ENCODE measurements at regions not wholly inside any gene's neighbourhood (a gene's known extent, or its start where the extent isn't known, plus 50 kb on each side); places are given as distances from the start of the nearest gene placed in this dataset.

- Histone ChIP-seq H2AK5ac (ENCODE audit: low read depth, low read length) (no peak overlapping the region), H2BK15ac (ENCODE audit: low read length) (no peak overlapping the region), H4K20me1 (replicated peaks in 1 of 2; ENCODE audit: control insufficient read depth in 1 of 2, insufficient read depth in 2 of 2, low read length in 2 of 2) (no peaks in the 10 kb centered on the region), H4K91ac (replicated peaks; ENCODE audit: insufficient read length, low read length) (no peak overlapping the region), H2BK20ac (ENCODE audit: low read length) (no peak overlapping the region), H3K18ac (ENCODE audit: extremely low read depth, low read length) (no peak overlapping the region), H2AFZ (ENCODE audit: low read length) (no peak overlapping the region), H3K36me3 (ENCODE audit: control insufficient read depth in 2 of 4, insufficient read depth in 4 of 4, low read length in 3 of 4) (no peaks in the 10 kb centered on the region), H3K4ac (replicated peaks; ENCODE audit: insufficient read length, low read depth, low read length) (no peak overlapping the region), H3K4me2 (ENCODE audit: insufficient read depth in 1 of 2, low read depth in 2 of 2, low read length in 2 of 2) (no peak overlapping the region), H4K5ac (ENCODE audit: insufficient read length, low read depth, low read length) (no peak overlapping the region), H3K23ac (ENCODE audit: insufficient read length) (peak overlapping the region; percentile 15), H3K79me1 (ENCODE audit: low read depth, low read length) (no peaks in the 10 kb centered on the region), H3K56ac (replicated peaks; ENCODE audit: insufficient read length, low read depth, low read length) (no peak overlapping the region), H2BK5ac (ENCODE audit: low read depth, low read length) (no peak overlapping the region), H3K9me3 (ENCODE audit: insufficient read depth in 2 of 2, low read depth in 1 of 2, low read length in 1 of 2) (no peaks in the 10 kb centered on the region), H3K9ac (replicated peaks in 1 of 4; ENCODE audit: extremely low read depth in 1 of 4, low read depth in 3 of 4, low read length in 3 of 4) (no peak overlapping the region), H3K23me2 (ENCODE audit: low read depth, low read length) (no peaks in the 10 kb centered on the region), H4K8ac (ENCODE audit: extremely low read depth, insufficient read depth, low read length) (no peak overlapping the region), H2BK120ac (replicated peaks; ENCODE audit: low read depth, low read length) (no peak overlapping the region), H3K79me2 (ENCODE audit: control insufficient read depth in 1 of 2, insufficient read depth in 2 of 2, low read length in 2 of 2) (no peaks in the 10 kb centered on the region), H3K4me3 (ENCODE audit: extremely low read depth in 1 of 4, insufficient read depth in 2 of 4, low read depth in 3 of 4, low read length in 4 of 4) (no peak overlapping the region), H3K4me1 (replicated peaks in 1 of 4; ENCODE audit: control insufficient read depth in 3 of 4, insufficient read depth in 4 of 4, low read length in 3 of 4) (no peaks in the 10 kb centered on the region; a peak in 1 of 7 replicates), H3K27ac (ENCODE audit: low read depth, low read length) (no peak overlapping the region), H3K14ac (ENCODE audit: insufficient read length) (no peak overlapping the region), H3K27me3 (replicated peaks in 1 of 4; ENCODE audit: control insufficient read depth in 3 of 4, extremely low read depth in 1 of 4, insufficient read depth in 3 of 4, low read length in 3 of 4) (no peaks in the 10 kb centered on the region), H2BK12ac (ENCODE audit: low read depth, low read length) (0 out of 2 replicates have a peak overlapping the region, but pooled peaks have one; percentile 9)
- ChIA-PET CTCF (ENCODE audit: partially characterized antibody) (interaction anchor here (1.1 kb wide), 1 partner anchor 625 kb away, joined by 3 read pairs; no protein-coding TSS in a partner anchor), POLR2A (ENCODE audit: partially characterized antibody) (no interaction called here)
- no peak for DNase-seq (ENCODE audit: low read depth in 1 of 2, low spot score in 2 of 2)
- 93% methylated on average over 6 of the region's 6 CpGs; no CpG with 5 or more reads in 1 of the 2 experiments for WGBS, 2 experiments (ENCODE audit: extremely low coverage in 1 of 2, insufficient coverage in 1 of 2, insufficient read length in 1 of 2, insufficient replicate concordance in 2 of 2, low coverage in 1 of 2, low lambda C conversion rate in 2 of 2, missing lambda C conversion rate in 1 of 2)
- no peak for FAIRE-seq
- no peak for TF ChIP-seq SP1 (IDR thresholded peaks at IDR 0.05; ENCODE audit: low read depth, low read length)
- TF ChIP-seq MAX (IDR thresholded peaks at IDR 0.05) = no peak
- TF ChIP-seq TBP (IDR thresholded peaks at IDR 0.05; ENCODE audit: low read depth, low read length) = no peak
- TF ChIP-seq CBX8 (IDR thresholded peaks at IDR 0.05; ENCODE audit: borderline replicate concordance, low read depth, low read length) = no peak
- no peak for TF ChIP-seq CTCF (IDR thresholded peaks at IDR 0.05; ENCODE audit: control extremely low read depth in 1 of 3, insufficient read depth in 1 of 3, low read depth in 1 of 3, low read length in 3 of 3)
- TF ChIP-seq CHD1 (IDR thresholded peaks at IDR 0.05; ENCODE audit: low read depth, low read length) = no peak
- no peak for TF ChIP-seq EZH2 (IDR thresholded peaks at IDR 0.05; ENCODE audit: low read depth, low read length, severe bottlenecking)
- no peak for TF ChIP-seq BCL11A (IDR thresholded peaks at IDR 0.05; ENCODE audit: low read depth in 2 of 2, low read length in 2 of 2)
- no peak for TF ChIP-seq SRF (IDR thresholded peaks at IDR 0.05; ENCODE audit: low read depth, low read length)
- no peak for TF ChIP-seq NRF1 (IDR thresholded peaks at IDR 0.05; ENCODE audit: low read depth, low read length)
- no peak for TF ChIP-seq TEAD4 (IDR thresholded peaks at IDR 0.05; ENCODE audit: low read depth, low read length)
- TF ChIP-seq CBX5 (IDR thresholded peaks at IDR 0.05; ENCODE audit: low read depth, low read length) = no peak
- TF ChIP-seq TAF7 (optimal IDR thresholded peaks at IDR 0.05; ENCODE audit: borderline replicate concordance, low read depth, low read length) = no peak
These were observed 552.1 kb upstream of the CDH9 start for GRCh38 chr5:27590503-27590902.

Data from H1 (cell line).